ENCODE measurements at regions not wholly inside any gene's neighbourhood (a gene's known extent, or its start where the extent isn't known, plus 50 kb on each side); places are given as distances from the start of the nearest gene placed in this dataset.
"Not testable (repeated sequence)": the region's sequence is repeated elsewhere in the genome, so short reads cannot be mapped to it uniquely, and the experiment has no call there.

DNA sequence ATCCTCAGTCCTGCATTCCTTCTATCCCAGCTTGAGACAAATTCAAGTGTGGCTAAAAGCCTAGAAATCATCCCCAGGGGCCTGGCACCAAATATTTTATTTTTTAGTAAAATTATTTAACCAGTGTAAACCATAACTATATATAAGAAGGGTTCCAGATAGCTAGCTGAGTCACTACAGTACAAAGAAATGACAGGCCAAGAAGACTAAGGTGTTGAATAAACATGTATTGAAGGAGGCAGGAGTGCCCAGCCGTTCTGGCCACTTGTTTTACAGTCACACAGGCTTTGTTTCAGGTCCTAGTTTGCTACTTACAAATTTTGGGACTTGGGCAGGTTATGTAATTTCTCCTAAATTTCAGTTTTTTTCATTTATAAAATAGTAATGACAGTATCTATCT lies 225.9 kb upstream of the PITX2 start:
- DNase-seq (ENCODE audit: low spot score) = no peak

GRCh38 chr4:110849461-110849860 lies 226.6 kb upstream of the PITX2 start:
- DNase-seq (ENCODE audit: low spot score) = no peak

GRCh38 chr4:110850461-110851442 lies 227.9 kb upstream of the PITX2 start:
- DNase-seq (ENCODE audit: low spot score) = no peak

GRCh38 chr4:110851989-110852388 lies 229.1 kb upstream of the PITX2 start:
- DNase-seq (ENCODE audit: low spot score) = no peak

DNA sequence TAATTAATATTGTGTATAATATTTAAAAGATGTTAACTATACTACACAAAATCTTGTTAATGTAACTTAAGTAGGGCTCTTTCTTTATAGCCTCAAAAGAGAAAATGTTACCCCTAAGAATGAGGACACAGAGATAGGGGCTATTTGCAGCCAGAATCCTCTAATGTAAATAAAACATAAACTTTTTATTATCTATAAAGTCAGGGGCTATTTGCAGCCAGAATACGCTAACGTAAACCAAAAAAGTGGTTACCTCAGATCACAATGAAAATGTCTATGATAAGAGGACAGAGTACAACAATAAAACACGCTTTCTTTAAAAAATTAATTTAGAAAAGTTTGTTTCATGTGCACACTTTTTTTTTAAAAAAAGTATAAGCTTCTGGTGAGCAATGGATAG lies 229.9 kb upstream of the PITX2 start:
- DNase-seq (ENCODE audit: low spot score) = no peak

DNA sequence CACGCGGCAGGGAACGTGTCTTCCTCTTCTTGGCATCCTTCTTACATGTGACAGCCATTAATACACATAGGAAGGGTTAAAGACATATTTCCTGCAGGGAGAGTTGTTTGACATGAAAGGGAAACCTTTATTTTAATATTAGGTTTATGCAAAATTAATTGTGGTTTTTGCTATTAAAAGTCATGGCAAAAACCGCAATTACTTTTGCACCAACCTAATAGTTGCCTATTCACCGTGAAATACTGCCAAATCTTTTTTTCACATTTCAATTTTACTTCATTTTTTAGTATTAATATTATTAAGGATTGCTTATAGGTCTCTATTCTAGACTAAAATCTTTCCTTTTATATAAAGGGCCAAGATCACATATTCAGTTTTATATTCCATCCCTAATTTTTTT lies 230.4 kb upstream of the PITX2 start:
- no peak for DNase-seq (ENCODE audit: low spot score)

- no peak for DNase-seq (ENCODE audit: low spot score)
These were observed 231.3 kb upstream of the PITX2 start for GRCh38 chr4:110854021-110854678.

GRCh38 chr4:110860125-110860524 lies 237.2 kb upstream of the PITX2 start:
- DNase-seq (ENCODE audit: low spot score) = no peak

GRCh38 chr4:110860901-110861300 lies 238.0 kb upstream of the PITX2 start:
- DNase-seq (ENCODE audit: low spot score) = no peak

GRCh38 chr4:110865611-110866259 lies 242.9 kb upstream of the PITX2 start:
- no peak for DNase-seq (ENCODE audit: low spot score)

DNA sequence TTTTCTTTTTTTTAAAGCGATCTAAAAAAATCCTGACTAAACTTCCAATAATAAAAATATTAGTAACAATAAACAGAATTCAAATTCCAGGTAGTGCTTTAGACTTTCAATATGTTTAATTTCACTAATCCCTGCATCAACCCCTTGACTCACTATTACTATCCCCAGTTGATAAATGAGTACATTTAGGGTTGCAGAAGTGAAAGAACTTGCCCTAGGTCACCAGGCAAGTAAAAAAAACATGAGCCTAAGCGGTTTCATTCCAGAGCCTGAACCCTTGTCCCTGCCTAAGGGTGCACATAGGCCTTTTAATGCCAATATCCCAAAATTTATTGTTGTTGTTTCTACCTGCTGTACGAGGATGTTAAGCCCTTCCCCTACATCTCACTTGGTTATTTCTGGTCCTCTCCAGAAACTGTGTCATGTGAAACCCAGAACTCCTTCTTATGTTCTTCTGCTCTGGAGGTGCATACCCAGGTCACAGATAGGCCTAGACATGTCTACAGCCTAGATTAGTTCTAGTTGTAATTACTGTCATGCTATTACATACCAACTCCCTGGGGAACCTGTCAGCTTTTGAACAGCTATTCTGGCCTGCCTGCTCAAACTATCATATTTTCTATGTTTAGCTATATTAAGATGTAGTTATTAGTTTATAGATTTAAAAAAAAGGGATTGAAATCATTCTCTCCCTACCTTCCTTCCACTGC lies 244.5 kb upstream of the PITX2 start:
- DNase-seq (ENCODE audit: low spot score) = no peak

DNA sequence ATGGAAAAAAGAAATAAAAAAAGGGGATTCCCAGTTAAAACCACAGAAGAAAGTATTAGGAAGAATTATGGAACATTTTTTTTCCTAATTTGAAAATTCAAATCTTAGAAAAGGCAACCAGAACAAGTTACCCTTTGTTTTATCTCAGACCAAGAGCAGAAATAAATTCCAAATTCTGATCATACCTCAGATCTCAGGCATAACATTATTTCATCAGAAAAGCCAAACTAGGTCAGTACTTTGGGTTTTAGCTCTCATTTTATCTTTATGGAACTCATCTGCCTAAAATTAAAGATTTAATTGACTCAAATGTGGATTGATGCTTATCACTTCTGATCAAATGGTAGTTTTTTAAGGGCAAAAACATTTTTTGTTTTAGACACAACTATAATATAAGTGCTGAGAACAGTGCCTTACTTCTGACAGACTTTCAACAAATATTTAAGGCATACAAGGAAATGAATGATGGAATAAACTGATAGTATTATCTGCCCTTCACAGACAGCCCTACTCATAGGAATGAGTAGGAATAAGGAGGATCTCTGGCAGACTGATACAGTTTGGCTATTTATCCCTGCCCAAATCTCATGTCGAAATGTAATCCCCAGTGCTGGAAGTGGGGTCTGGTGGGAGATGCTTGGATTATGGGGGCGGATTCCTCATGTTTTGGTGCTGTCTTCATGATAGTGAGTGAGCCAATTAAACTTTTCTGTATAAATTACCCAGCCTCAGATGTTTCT lies 245.3 kb upstream of the PITX2 start:
- no peak for DNase-seq (ENCODE audit: low spot score)

DNA sequence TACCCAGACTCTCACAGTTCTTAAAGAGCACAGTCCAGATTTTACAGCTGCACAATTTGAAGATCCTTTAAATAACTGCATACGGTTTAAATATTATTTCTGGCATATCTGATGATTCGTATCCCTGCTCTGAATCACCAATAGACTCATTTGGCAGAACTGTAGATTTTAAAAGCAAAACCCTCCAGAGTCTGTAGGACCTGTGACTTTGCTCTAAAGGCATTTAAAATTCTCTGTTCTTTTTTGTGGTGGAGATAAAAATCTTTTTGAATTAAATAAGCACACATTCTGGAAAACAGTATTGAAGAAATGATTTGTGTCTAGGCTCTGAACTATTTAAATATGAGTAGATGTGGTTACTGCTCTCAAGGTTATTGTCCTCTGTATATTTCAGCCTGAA lies 246.2 kb upstream of the PITX2 start:
- DNase-seq (ENCODE audit: low spot score) = no peak

- DNase-seq (ENCODE audit: low spot score) = no peak
These were observed 247.1 kb upstream of the PITX2 start for GRCh38 chr4:110869862-110870572.

DNA sequence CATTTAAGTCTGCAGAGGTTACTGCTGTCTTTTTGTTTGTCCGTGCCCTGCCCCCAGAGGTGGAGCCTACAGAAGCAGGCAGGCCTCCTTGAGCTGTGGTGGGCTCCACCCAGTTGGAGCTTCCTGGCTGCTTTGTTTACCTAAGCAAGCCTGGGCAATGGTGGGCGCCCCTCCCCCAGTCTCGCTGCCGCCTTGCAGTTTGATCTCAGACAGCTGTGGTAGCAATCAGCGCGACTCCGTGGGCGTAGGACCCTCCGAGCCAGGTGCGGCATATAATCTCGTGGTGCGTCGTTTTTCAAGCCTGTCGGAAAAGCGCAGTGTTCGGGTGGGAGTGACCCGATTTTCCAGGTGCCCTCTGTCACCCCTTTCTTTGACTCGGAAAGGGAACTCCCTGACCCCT lies 253.3 kb upstream of the PITX2 start:
- not testable (repeated sequence) for DNase-seq (ENCODE audit: low spot score)

- no peak for DNase-seq (ENCODE audit: low spot score)
These were observed 254.0 kb upstream of the PITX2 start for GRCh38 chr4:110876866-110877265.

GRCh38 chr4:110877778-110878370 lies 255.0 kb upstream of the PITX2 start:
- DNase-seq (ENCODE audit: low spot score) = no peak

GRCh38 chr4:110878413-110878812 lies 255.5 kb upstream of the PITX2 start:
- DNase-seq (ENCODE audit: low spot score) = no peak

GRCh38 chr4:110878956-110879355 lies 256.1 kb upstream of the PITX2 start:
- no peak for DNase-seq (ENCODE audit: low spot score)

DNA sequence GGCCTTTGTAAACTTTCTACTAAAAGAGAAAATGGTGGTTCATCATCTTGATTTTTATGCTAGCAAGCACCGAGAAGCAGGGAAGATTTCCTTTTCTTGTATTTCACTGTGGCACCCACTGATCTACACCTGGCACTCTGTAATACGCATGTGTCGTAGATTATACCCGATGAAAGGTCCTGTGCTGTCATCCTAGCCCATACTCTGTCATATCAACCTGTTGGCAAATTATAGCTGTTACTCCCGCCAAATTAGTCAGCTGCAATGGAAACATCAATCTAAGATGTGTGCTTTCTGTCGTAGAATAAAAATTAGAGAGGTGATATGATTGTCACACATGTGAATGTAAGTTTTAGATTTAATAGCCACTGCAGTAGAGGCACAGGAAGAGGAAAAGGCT lies 263.4 kb upstream of the PITX2 start:
- no peak for DNase-seq (ENCODE audit: low spot score)

All from CD4-positive, alpha-beta T cell treated with Interleukin-2 at 100 ng/mL for 4 hours (primary cell).